Gastroesophageal sphincter (tissue), 3 donors: ENCODE measurements at regions not wholly inside any gene's neighbourhood (a gene's known extent, or its start where the extent isn't known, plus 50 kb on each side); places are given as distances from the start of the nearest gene placed in this dataset.

Experiments used
- CTCF ChIP-seq, 4 experiments: fragments of 200-600 bp in 2 of 4; fragments of 450-650 bp in 2 of 4; sonication (generic) in 1 of 4; IDR thresholded peaks; one replicate each; pipeline ENCODE4 v1.5.1; 2017 to 2019; ENCODE audit warnings: antibody characterized with exemption in 4 of 4, mild to moderate bottlenecking in 2 of 4, moderate library complexity in 2 of 4
- EP300 ChIP-seq: sonication (generic); formaldehyde crosslinking; IDR thresholded peaks from one replicate; pipeline ENCODE4 v1.6.1; 2017; ENCODE audit warnings: antibody characterized with exemption, mild to moderate bottlenecking
- POLR2A ChIP-seq, 2 donors: fragments of 450-650 bp; IDR thresholded peaks; one replicate each; pipeline ENCODE4 v1.6.1; 2017; ENCODE audit warnings: antibody characterized with exemption in 2 of 2, mild to moderate bottlenecking in 2 of 2, moderate library complexity in 1 of 2
- POLR2AphosphoS5 ChIP-seq: sonication (generic); formaldehyde crosslinking; IDR thresholded peaks from one replicate; pipeline ENCODE4 v1.6.1; 2017; ENCODE audit warnings: antibody characterized with exemption

- TF ChIP-seq CTCF (IDR thresholded peaks at IDR 0.05) (no peak), EP300 (no peak), POLR2A (IDR thresholded peaks at IDR 0.05) (no peak), POLR2AphosphoS5 (no peak)
These were observed 329.4 kb upstream of the SLC35B3 start for GRCh38 chr6:8764733-8765132.
